Transverse colon (tissue), 4 donors: ENCODE measurements at regions not wholly inside any gene's neighbourhood (a gene's known extent, or its start where the extent isn't known, plus 50 kb on each side); places are given as distances from the start of the nearest gene placed in this dataset.
A peak's percentile ranks its signal among the peaks of the same experiment; 100 is the strongest.

Source experiments
- EP300 ChIP-seq: sonication (generic); formaldehyde crosslinking; IDR thresholded peaks from one replicate; pipeline ENCODE4 v1.6.1; 2017; ENCODE audit warnings: antibody characterized with exemption, low read depth
- POLR2A ChIP-seq: fragments of 450-650 bp; IDR thresholded peaks from one replicate; pipeline ENCODE4 v1.6.1; 2016; ENCODE audit warnings: antibody characterized with exemption, mild to moderate bottlenecking, moderate library complexity
- POLR2AphosphoS5 ChIP-seq, 3 donors: sonication (generic); formaldehyde crosslinking; IDR thresholded peaks; one replicate each; pipeline ENCODE4 v1.6.1; 2016; ENCODE audit warnings: antibody characterized with exemption in 3 of 3
- TF ChIP-seq, protein P1 (sequence below), 5 experiments: fragments of 200-600 bp in 3 of 5; fragments of 450-650 bp in 2 of 5; sonication (generic) in 3 of 5; IDR thresholded peaks; 1 replicate in 2 of 5; 2 replicates in 3 of 5; pipeline ENCODE4 v1.5.1; 2016 to 2017; ENCODE audit warnings: antibody characterized with exemption in 5 of 5, inconsistent platforms in 3 of 5, mild to moderate bottlenecking in 2 of 5, moderate library complexity in 1 of 5

DNA sequence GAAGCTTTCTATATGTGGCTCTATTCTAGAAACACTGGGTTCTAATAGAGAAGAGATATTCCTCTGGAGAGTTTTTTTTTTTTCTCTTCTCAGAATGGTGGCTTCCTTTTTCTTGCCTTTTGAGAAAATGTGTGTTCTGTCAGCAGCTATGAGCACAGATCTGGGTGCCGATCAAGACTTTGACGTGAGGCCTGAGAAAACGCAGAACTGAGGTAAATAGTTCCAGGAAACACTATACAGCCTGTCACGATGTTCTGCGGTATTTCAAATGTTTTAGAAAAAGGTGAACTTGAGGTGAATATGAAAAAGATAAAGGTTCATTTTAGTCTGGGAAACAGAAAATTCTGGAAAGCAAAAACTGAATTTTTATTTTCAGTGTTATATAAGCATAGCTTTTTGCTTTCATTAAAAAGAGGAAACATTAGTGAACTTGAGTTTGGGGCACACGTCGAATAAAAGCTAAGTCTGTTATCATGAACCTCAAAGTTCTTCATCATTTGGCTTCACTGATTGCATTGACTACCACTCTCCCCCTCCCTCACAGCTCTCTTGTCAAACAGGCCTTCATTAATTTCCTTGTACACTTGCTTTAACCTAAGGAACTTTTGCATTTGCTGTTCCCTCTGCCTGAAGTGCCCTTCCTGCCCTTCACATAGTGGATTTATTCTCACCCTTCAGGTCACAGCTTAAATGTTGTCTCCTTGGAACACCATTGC is 265.1 kb downstream of the NFKBIZ start:
- TF ChIP-seq, protein P1, sequence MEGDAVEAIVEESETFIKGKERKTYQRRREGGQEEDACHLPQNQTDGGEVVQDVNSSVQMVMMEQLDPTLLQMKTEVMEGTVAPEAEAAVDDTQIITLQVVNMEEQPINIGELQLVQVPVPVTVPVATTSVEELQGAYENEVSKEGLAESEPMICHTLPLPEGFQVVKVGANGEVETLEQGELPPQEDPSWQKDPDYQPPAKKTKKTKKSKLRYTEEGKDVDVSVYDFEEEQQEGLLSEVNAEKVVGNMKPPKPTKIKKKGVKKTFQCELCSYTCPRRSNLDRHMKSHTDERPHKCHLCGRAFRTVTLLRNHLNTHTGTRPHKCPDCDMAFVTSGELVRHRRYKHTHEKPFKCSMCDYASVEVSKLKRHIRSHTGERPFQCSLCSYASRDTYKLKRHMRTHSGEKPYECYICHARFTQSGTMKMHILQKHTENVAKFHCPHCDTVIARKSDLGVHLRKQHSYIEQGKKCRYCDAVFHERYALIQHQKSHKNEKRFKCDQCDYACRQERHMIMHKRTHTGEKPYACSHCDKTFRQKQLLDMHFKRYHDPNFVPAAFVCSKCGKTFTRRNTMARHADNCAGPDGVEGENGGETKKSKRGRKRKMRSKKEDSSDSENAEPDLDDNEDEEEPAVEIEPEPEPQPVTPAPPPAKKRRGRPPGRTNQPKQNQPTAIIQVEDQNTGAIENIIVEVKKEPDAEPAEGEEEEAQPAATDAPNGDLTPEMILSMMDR (IDR thresholded peaks at IDR 0.05), result no peak
- no peak for TF ChIP-seq POLR2A
- no peak for TF ChIP-seq EP300
- TF ChIP-seq POLR2AphosphoS5 (IDR thresholded peaks at IDR 0.05), result peak in 2 of 3 donors; percentile 13 to 20
